HEK293 (cell line): ENCODE measurements at regions not wholly inside any gene's neighbourhood (a gene's known extent, or its start where the extent isn't known, plus 50 kb on each side); places are given as distances from the start of the nearest gene placed in this dataset.

ENCODE experiments used
- CTCF ChIP-seq: fragments of 450-650 bp; formaldehyde crosslinking; IDR thresholded peaks from 2 replicates; pipeline ENCODE4 v1.5.1; 2016; ENCODE audit warnings: missing biosample characterization, missing genetic modification characterization
- SP2 ChIP-seq: fragments of 450-650 bp; formaldehyde crosslinking; IDR thresholded peaks from 2 replicates; pipeline ENCODE4 v1.5.1; 2016; ENCODE audit warnings: missing biosample characterization, missing genetic modification characterization
- ZNF639 ChIP-seq: fragments of 450-650 bp; formaldehyde crosslinking; IDR thresholded peaks from 2 replicates; pipeline ENCODE4 v1.5.1; 2016; ENCODE audit warnings: missing biosample characterization, missing genetic modification characterization

GRCh38 chr6:115835314-115835713 is 225.4 kb downstream of the FRK start:
- TF ChIP-seq CTCF (tag by site-specific recombination), result no peak
- no peak for TF ChIP-seq ZNF639 (tag by site-specific recombination)
- TF ChIP-seq SP2 (tag by site-specific recombination), result no peak
